A673 (cell line): ENCODE measurements at regions not wholly inside any gene's neighbourhood (a gene's known extent, or its start where the extent isn't known, plus 50 kb on each side); places are given as distances from the start of the nearest gene placed in this dataset.

Experiments used
- BruUV-seq: library from RNA; stranded (reverse); fragments of 400-500 nt; replicated peaks from 2 replicates; lab custom pipeline; 2021; lab: Mats Ljungman, UMichigan
- CTCF ChIA-PET: fragments of 300-600 bp; sonication (Branson Sonifier 250); formaldehyde crosslinking; loops from one replicate; lab custom pipeline; 2022; ENCODE audit warnings: antibody characterized with exemption; lab: Charles Lee
- POLR2A ChIA-PET: fragments of 300-600 bp; sonication (Branson Sonifier 250); formaldehyde crosslinking; loops from one replicate; lab custom pipeline; 2022; ENCODE audit warnings: antibody characterized with exemption; ENCODE audit not compliant: low non-redundant PET; lab: Charles Lee
- DNase-seq: peaks from one replicate; pipeline ENCODE4 v3.0.0-alpha.2; 2015; ENCODE audit warnings: low spot score
- H3K27ac ChIP-seq: fragments of 200-600 bp; sonication (generic); 2 replicates; pipeline ENCODE4 v1.5.1; 2016; ENCODE audit warnings: mixed run types, low read depth, mild to moderate bottlenecking, mixed read lengths, antibody characterized with exemption, low read length; ENCODE audit not compliant: poor library complexity, severe bottlenecking
- H3K27me3 ChIP-seq: fragments of 200-600 bp; sonication (generic); replicated peaks from 2 replicates; pipeline ENCODE4 v1.6.1; 2017; ENCODE audit warnings: mixed run types, low read depth, mild to moderate bottlenecking, mixed read lengths, antibody characterized with exemption, low read length; ENCODE audit not compliant: insufficient read depth, poor library complexity
- H3K36me3 ChIP-seq: fragments of 200-600 bp; sonication (generic); 2 replicates; pipeline ENCODE4 v1.6.1; 2016; ENCODE audit warnings: mixed run types, mild to moderate bottlenecking, mixed read lengths, antibody characterized with exemption, low read length; ENCODE audit not compliant: insufficient read depth, poor library complexity, severe bottlenecking
- H3K4me1 ChIP-seq: fragments of 200-600 bp; sonication (generic); 2 replicates; pipeline ENCODE4 v1.6.1; 2017; ENCODE audit warnings: mixed run types, mild to moderate bottlenecking, mixed read lengths, antibody characterized with exemption, low read length; ENCODE audit not compliant: insufficient read depth, poor library complexity, severe bottlenecking
- H3K4me3 ChIP-seq: fragments of 200-600 bp; sonication (generic); 2 replicates; pipeline ENCODE4 v1.5.1; 2016; ENCODE audit warnings: low read depth, mixed run types, mild to moderate bottlenecking, mixed read lengths, low read length; ENCODE audit not compliant: poor library complexity, severe bottlenecking
- H3K9me3 ChIP-seq: fragments of 200-600 bp; sonication (generic); 2 replicates; pipeline ENCODE4 v1.6.1; 2016; ENCODE audit warnings: mixed run types, low read depth, mild to moderate bottlenecking, mixed read lengths, antibody characterized with exemption, low read length; ENCODE audit not compliant: poor library complexity, severe bottlenecking
- CTCF ChIP-seq: fragments of 300-800, 200-600 bp; sonication (generic); conservative IDR thresholded peaks from 2 replicates; pipeline ENCODE4 v1.5.1; 2017; ENCODE audit warnings: low read depth, mild to moderate bottlenecking, antibody characterized with exemption, low read length, moderate library complexity, mixed read lengths
- EZH2 ChIP-seq: fragments of 200-600 bp; sonication (generic); IDR thresholded peaks from 2 replicates; pipeline ENCODE4 v1.6.1; 2017; ENCODE audit warnings: borderline replicate concordance, low read depth, mild to moderate bottlenecking, mixed read lengths, antibody characterized with exemption, low read length; ENCODE audit not compliant: poor library complexity, severe bottlenecking
- intact Hi-C: fragments of 100-400 bp; cut with micrococcal nuclease; formaldehyde crosslinking; loops from one replicate; pipeline ENCODE4 v1.10.0; 2022; ENCODE audit not compliant: unreplicated experiment

DNA sequence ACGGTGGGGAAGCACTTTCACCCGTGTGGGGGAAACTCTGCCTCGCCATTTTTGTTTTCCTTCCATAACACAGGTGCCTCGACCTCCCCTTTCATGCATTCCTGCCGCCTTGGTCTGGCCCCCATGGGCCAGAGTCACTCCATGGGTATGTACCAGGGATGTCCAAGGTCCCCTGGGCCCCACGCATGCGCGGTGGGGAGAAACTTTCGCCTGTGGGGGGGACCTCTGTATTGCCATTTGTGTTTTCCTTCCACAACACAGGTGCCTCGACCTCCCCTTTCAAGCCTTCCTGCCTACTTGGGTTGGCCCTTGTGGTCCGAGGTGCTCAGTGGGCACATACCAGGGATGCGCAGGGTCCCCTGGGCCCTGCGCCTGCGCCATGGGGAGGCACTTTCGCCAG lies 345.8 kb downstream of the ALG10 start:
- CTCF ChIA-PET: no interaction called here
- no peak overlapping the region for H3K4me3 ChIP-seq
- DNase-seq: no peak
- H3K9me3 ChIP-seq: peaks cover 3% of the 10 kb centered on the region
- H3K27ac ChIP-seq: no peak overlapping the region
- BruUV-seq: no TSS peak
- TF ChIP-seq EZH2: no peak
- no peaks in the 10 kb centered on the region for H3K4me1 ChIP-seq
- H3K36me3 ChIP-seq: no peaks in the 10 kb centered on the region
- H3K27me3 ChIP-seq: no peaks in the 10 kb centered on the region
- intact Hi-C loops: no loop called here
- POLR2A ChIA-PET: no interaction called here

- Histone ChIP-seq H3K36me3 (no peaks in the 10 kb centered on the region), H3K27me3 (no peaks in the 10 kb centered on the region), H3K9me3 (peaks cover 8% of the 10 kb centered on the region), H3K27ac (no peak overlapping the region), H3K4me3 (no peak overlapping the region), H3K4me1 (no peaks in the 10 kb centered on the region)
- POLR2A ChIA-PET: no interaction called here
- CTCF ChIA-PET: no interaction called here
- intact Hi-C loops: loop anchor here (10.0 kb wide), 1 partner anchor 56 kb away; no protein-coding TSS in a partner anchor
- DNase-seq: no peak
- TF ChIP-seq CTCF (no peak), EZH2 (no peak)
- BruUV-seq: no TSS peak
These were observed 348.8 kb downstream of the ALG10 start for GRCh38 chr12:34371050-34371449.

GRCh38 chr12:34372003-34372402 lies 349.7 kb downstream of the ALG10 start:
- no peak overlapping the region for H3K4me3 ChIP-seq
- ChIA-PET CTCF (no interaction called here), POLR2A (no interaction called here)
- intact Hi-C loops: loop anchor here (10.0 kb wide), 1 partner anchor 57 kb away; no protein-coding TSS in a partner anchor
- BruUV-seq: no TSS peak
- TF ChIP-seq EZH2: no peak
- no peak for TF ChIP-seq CTCF
- no peaks in the 10 kb centered on the region for H3K36me3 ChIP-seq
- peaks cover 8% of the 10 kb centered on the region for H3K9me3 ChIP-seq
- DNase-seq: no peak
- H3K27ac ChIP-seq: no peak overlapping the region
- H3K4me1 ChIP-seq: no peaks in the 10 kb centered on the region
- H3K27me3 ChIP-seq: no peaks in the 10 kb centered on the region

- no peaks in the 10 kb centered on the region for H3K36me3 ChIP-seq
- H3K9me3 ChIP-seq: peaks cover 12% of the 10 kb centered on the region
- intact Hi-C loops: loop anchor here (10.0 kb wide), 1 partner anchor 59 kb away; no protein-coding TSS in a partner anchor
- no peak overlapping the region for H3K4me3 ChIP-seq
- no peaks in the 10 kb centered on the region for H3K27me3 ChIP-seq
- no peak overlapping the region for H3K27ac ChIP-seq
- no TSS peak for BruUV-seq
- no peaks in the 10 kb centered on the region for H3K4me1 ChIP-seq
- ChIA-PET POLR2A (no interaction called here), CTCF (no interaction called here)
- no peak for DNase-seq
- TF ChIP-seq EZH2: no peak
- no peak for TF ChIP-seq CTCF
These were observed 351.6 kb downstream of the ALG10 start for GRCh38 chr12:34373926-34374325.
